SW480 (cell line): ENCODE measurements at regions not wholly inside any gene's neighbourhood (a gene's known extent, or its start where the extent isn't known, plus 50 kb on each side); places are given as distances from the start of the nearest gene placed in this dataset.
A peak's percentile ranks its signal among the peaks of the same experiment; 100 is the strongest.
"Not testable (repeated sequence)": the region's sequence is repeated elsewhere in the genome, so short reads cannot be mapped to it uniquely, and the experiment has no call there.

Experiments
- DNase-seq: peaks from one replicate; pipeline ENCODE4 v3.0.0-alpha.2; 2016; ENCODE audit warnings: low spot score

- no peak for DNase-seq
Measured at GRCh38 chr2:16200554-16201193, 260.3 kb downstream of the MYCN start.

- DNase-seq: no peak
Measured at GRCh38 chr2:16199882-16200553, 259.7 kb downstream of the MYCN start.

GRCh38 chr2:16199241-16199640 is 258.9 kb downstream of the MYCN start:
- not testable (repeated sequence) for DNase-seq

GRCh38 chr2:16198166-16198912 is 258.0 kb downstream of the MYCN start:
- no peak for DNase-seq

GRCh38 chr2:16197504-16198147 is 257.3 kb downstream of the MYCN start:
- DNase-seq: peak; percentile 23

- peak; percentile 46 for DNase-seq
Measured at GRCh38 chr2:16196687-16197503, 256.5 kb downstream of the MYCN start.

GRCh38 chr2:16195681-16196070 is 255.3 kb downstream of the MYCN start:
- DNase-seq: no peak

- no peak for DNase-seq
Measured at GRCh38 chr2:16194931-16195680, 254.8 kb downstream of the MYCN start.

- no peak for DNase-seq
Measured at GRCh38 chr2:16194530-16194929, 254.2 kb downstream of the MYCN start.

- DNase-seq: no peak
Measured at GRCh38 chr2:16194096-16194390, 253.7 kb downstream of the MYCN start.

- DNase-seq: no peak
Measured at GRCh38 chr2:16192416-16193216, 252.3 kb downstream of the MYCN start.

- DNase-seq: no peak
Measured at GRCh38 chr2:16191431-16192200, 251.3 kb downstream of the MYCN start.

GRCh38 chr2:16190446-16191270 is 250.3 kb downstream of the MYCN start:
- DNase-seq: no peak

- no peak for DNase-seq
Measured at GRCh38 chr2:16189836-16190160, 249.4 kb downstream of the MYCN start.

- no peak for DNase-seq
Measured at GRCh38 chr2:16189029-16189835, 248.9 kb downstream of the MYCN start.

- DNase-seq: no peak
Measured at GRCh38 chr2:16188261-16188890, 248.0 kb downstream of the MYCN start.

- DNase-seq: peak; percentile 16
Measured at GRCh38 chr2:16187482-16187817, 247.1 kb downstream of the MYCN start.
